ENCODE measurements at regions not wholly inside any gene's neighbourhood (a gene's known extent, or its start where the extent isn't known, plus 50 kb on each side); places are given as distances from the start of the nearest gene placed in this dataset.

DNA sequence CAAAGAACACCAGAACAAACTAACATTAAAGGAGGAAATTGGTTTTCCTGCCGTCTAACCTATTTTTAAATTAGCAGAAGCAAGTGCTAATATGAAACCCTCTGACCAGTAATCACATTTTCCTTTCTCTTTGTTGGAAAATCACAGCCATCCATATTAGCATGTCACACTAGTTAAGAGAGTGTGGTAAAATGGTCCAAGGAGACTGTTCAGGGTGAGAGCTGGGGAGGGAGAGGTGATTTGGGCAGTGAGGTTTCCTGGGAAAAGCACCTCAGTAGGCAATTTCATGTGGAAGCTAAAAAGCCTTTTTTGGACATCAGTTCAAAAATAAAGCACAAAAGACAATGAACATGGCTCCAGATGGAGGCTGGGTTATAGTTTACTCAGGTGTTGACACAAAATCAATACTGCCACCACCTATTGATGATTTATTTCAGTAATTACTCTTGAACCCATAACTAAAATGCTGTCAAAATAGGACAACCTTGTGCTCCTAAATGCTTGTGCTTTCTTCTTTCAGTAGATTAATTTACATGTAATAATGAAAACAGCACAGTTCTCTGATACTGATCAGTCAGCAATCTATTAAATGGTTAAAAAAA, 333.2 kb downstream of the SAMD5 start:
- TF ChIP-seq, protein P1, sequence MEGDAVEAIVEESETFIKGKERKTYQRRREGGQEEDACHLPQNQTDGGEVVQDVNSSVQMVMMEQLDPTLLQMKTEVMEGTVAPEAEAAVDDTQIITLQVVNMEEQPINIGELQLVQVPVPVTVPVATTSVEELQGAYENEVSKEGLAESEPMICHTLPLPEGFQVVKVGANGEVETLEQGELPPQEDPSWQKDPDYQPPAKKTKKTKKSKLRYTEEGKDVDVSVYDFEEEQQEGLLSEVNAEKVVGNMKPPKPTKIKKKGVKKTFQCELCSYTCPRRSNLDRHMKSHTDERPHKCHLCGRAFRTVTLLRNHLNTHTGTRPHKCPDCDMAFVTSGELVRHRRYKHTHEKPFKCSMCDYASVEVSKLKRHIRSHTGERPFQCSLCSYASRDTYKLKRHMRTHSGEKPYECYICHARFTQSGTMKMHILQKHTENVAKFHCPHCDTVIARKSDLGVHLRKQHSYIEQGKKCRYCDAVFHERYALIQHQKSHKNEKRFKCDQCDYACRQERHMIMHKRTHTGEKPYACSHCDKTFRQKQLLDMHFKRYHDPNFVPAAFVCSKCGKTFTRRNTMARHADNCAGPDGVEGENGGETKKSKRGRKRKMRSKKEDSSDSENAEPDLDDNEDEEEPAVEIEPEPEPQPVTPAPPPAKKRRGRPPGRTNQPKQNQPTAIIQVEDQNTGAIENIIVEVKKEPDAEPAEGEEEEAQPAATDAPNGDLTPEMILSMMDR (IDR thresholded peaks at IDR 0.05; ENCODE audit: borderline replicate concordance, extremely low read depth, low read length, poor library complexity, severe bottlenecking) = no peak
- no peak for TF ChIP-seq EZH2 (IDR thresholded peaks at IDR 0.05; ENCODE audit: borderline replicate concordance, low read depth, low read length, severe bottlenecking)
- no peaks in the 10 kb centered on the region for H3K27me3 ChIP-seq (ENCODE audit: insufficient read depth, low read length, poor library complexity)
- H3K79me2 ChIP-seq (ENCODE audit: insufficient read depth, low read length) = no peaks in the 10 kb centered on the region
- H3K4me3 ChIP-seq (ENCODE audit: low read depth in 1 of 2, low read length in 2 of 2) = no peak overlapping the region
- H4K20me1 ChIP-seq (ENCODE audit: insufficient read depth, low read length) = no peaks in the 10 kb centered on the region
- H3K9me3 ChIP-seq (ENCODE audit: insufficient read depth, low read length, severe bottlenecking) = no peaks in the 10 kb centered on the region
- DNase-seq (no peak), ATAC-seq (ENCODE audit: insufficient read depth, low read depth) (no peak)
- no peak overlapping the region for H3K9ac ChIP-seq (ENCODE audit: low read depth, low read length)
- no peaks in the 10 kb centered on the region for H3K4me1 ChIP-seq (ENCODE audit: insufficient read depth, low read length)
- H3K36me3 ChIP-seq (ENCODE audit: insufficient read depth, low read length) = no peaks in the 10 kb centered on the region
- no peak overlapping the region for H2AFZ ChIP-seq (ENCODE audit: low read depth, low read length)
- no peak overlapping the region for H3K4me2 ChIP-seq (ENCODE audit: insufficient read depth, low read length)
- H3K27ac ChIP-seq (ENCODE audit: low read length) = no peak overlapping the region

GRCh38 chr6:147849401-147850330, 341.2 kb downstream of the SAMD5 start:
- Histone ChIP-seq H3K4me1 (ENCODE audit: insufficient read depth, low read length) (no peaks in the 10 kb centered on the region), H3K79me2 (ENCODE audit: insufficient read depth, low read length) (no peaks in the 10 kb centered on the region), H3K36me3 (ENCODE audit: insufficient read depth, low read length) (no peaks in the 10 kb centered on the region), H3K4me2 (ENCODE audit: insufficient read depth, low read length) (no peak overlapping the region), H3K9ac (ENCODE audit: low read depth, low read length) (no peak overlapping the region), H3K27ac (ENCODE audit: low read length) (no peak overlapping the region), H3K4me3 (ENCODE audit: low read depth in 1 of 2, low read length in 2 of 2) (no peak overlapping the region), H3K9me3 (ENCODE audit: insufficient read depth, low read length, severe bottlenecking) (no peaks in the 10 kb centered on the region), H2AFZ (ENCODE audit: low read depth, low read length) (no peak overlapping the region), H4K20me1 (ENCODE audit: insufficient read depth, low read length) (no peaks in the 10 kb centered on the region), H3K27me3 (ENCODE audit: insufficient read depth, low read length, poor library complexity) (no peaks in the 10 kb centered on the region)
- no peak for TF ChIP-seq EZH2 (IDR thresholded peaks at IDR 0.05; ENCODE audit: borderline replicate concordance, low read depth, low read length, severe bottlenecking)
- TF ChIP-seq, protein P1 (IDR thresholded peaks at IDR 0.05; ENCODE audit: borderline replicate concordance, extremely low read depth, low read length, poor library complexity, severe bottlenecking) = no peak
- DNase-seq = no peak
- ATAC-seq (ENCODE audit: insufficient read depth, low read depth) = no peak

GRCh38 chr6:147852772-147853171, 344.3 kb downstream of the SAMD5 start:
- no peak overlapping the region for H3K4me2 ChIP-seq (ENCODE audit: insufficient read depth, low read length)
- no peaks in the 10 kb centered on the region for H4K20me1 ChIP-seq (ENCODE audit: insufficient read depth, low read length)
- H2AFZ ChIP-seq (ENCODE audit: low read depth, low read length) = no peak overlapping the region

More at GRCh38 chr6:147852772-147853171, 344.3 kb downstream of the SAMD5 start:
- no peak overlapping the region for H3K4me3 ChIP-seq (ENCODE audit: low read depth in 1 of 2, low read length in 2 of 2)
- no peaks in the 10 kb centered on the region for H3K27me3 ChIP-seq (ENCODE audit: insufficient read depth, low read length, poor library complexity)
- no peaks in the 10 kb centered on the region for H3K79me2 ChIP-seq (ENCODE audit: insufficient read depth, low read length)
- no peaks in the 10 kb centered on the region for H3K36me3 ChIP-seq (ENCODE audit: insufficient read depth, low read length)
- no peak overlapping the region for H3K9ac ChIP-seq (ENCODE audit: low read depth, low read length)
- ATAC-seq (ENCODE audit: insufficient read depth, low read depth) = no peak
- no peaks in the 10 kb centered on the region for H3K4me1 ChIP-seq (ENCODE audit: insufficient read depth, low read length)
- no peaks in the 10 kb centered on the region for H3K9me3 ChIP-seq (ENCODE audit: insufficient read depth, low read length, severe bottlenecking)
- no peak overlapping the region for H3K27ac ChIP-seq (ENCODE audit: low read length)
- no peak for TF ChIP-seq EZH2 (IDR thresholded peaks at IDR 0.05; ENCODE audit: borderline replicate concordance, low read depth, low read length, severe bottlenecking)
- TF ChIP-seq, protein P1 (IDR thresholded peaks at IDR 0.05; ENCODE audit: borderline replicate concordance, extremely low read depth, low read length, poor library complexity, severe bottlenecking) = no peak
- DNase-seq = no peak
